K562 (cell line): ENCODE measurements at regions not wholly inside any gene's neighbourhood (a gene's known extent, or its start where the extent isn't known, plus 50 kb on each side); places are given as distances from the start of the nearest gene placed in this dataset.

Experiments
- CBFA2T2 ChIP-seq: fragments of 450-650 bp; conservative IDR thresholded peaks from 2 replicates; pipeline ENCODE4 v1.6.1; 2017; ENCODE audit warnings: mild to moderate bottlenecking
- CREB1 ChIP-seq, 2 experiments: sonication (generic) in 1 of 2; formaldehyde crosslinking in 1 of 2; IDR thresholded peaks; 2 replicates each; pipeline versions ENCODE4 v1.6.1 to v1.8.0; 2012 to 2022; ENCODE audit warnings: inconsistent platforms in 1 of 2, mild to moderate bottlenecking in 1 of 2, missing genetic modification reagents in 1 of 2, moderate library complexity in 1 of 2
- CREBBP ChIP-seq: IDR thresholded peaks from one replicate; pipeline ENCODE4 v1.6.1; 2012; ENCODE audit warnings: low read depth, mild to moderate bottlenecking, control low read depth, inconsistent platforms, low read length
- DDX20 ChIP-seq: fragments of 450-650 bp; IDR thresholded peaks from 2 replicates; pipeline ENCODE4 v1.6.1; 2016; ENCODE audit warnings: missing genetic modification characterization, low read depth, mild to moderate bottlenecking, missing compliant biosample characterization, moderate library complexity
- EP300 ChIP-seq: IDR thresholded peaks from 2 replicates; pipeline ENCODE4 v1.6.1; 2012; ENCODE audit warnings: low read length, improper control_type of control experiment
- HDAC1 ChIP-seq, 2 experiments: fragments of 450-650 bp; IDR thresholded peaks; 2 replicates each; pipeline ENCODE4 v1.6.1; 2016 to 2017; ENCODE audit warnings: inconsistent platforms in 1 of 2, mild to moderate bottlenecking in 1 of 2, moderate library complexity in 1 of 2
- ILF3 ChIP-seq: fragments of 450-650 bp; IDR thresholded peaks from 2 replicates; pipeline ENCODE4 v1.6.1; 2018; ENCODE audit warnings: antibody characterized with exemption, mild to moderate bottlenecking, moderate library complexity, borderline replicate concordance
- KDM1A ChIP-seq, 2 experiments: fragments of 450-650 bp; IDR thresholded peaks; 2 replicates each; pipeline ENCODE4 v1.6.1; 2016; ENCODE audit warnings: mild to moderate bottlenecking in 2 of 2
- LCOR ChIP-seq: sonication (generic); formaldehyde crosslinking; IDR thresholded peaks from 2 replicates; pipeline ENCODE4 v1.8.0; 2022; ENCODE audit warnings: mild to moderate bottlenecking, missing genetic modification reagents
- NR3C1 ChIP-seq: sonication (generic); formaldehyde crosslinking; IDR thresholded peaks from 2 replicates; pipeline ENCODE4 v1.8.1; 2022; ENCODE audit warnings: missing genetic modification reagents
- PHB ChIP-seq: fragments of 250-450 bp; sonication (Bioruptor Pico); IDR thresholded peaks from 2 replicates; pipeline ENCODE4 v1.5.0; 2021
- TARDBP ChIP-seq: fragments of 450-650 bp; IDR thresholded peaks from 2 replicates; pipeline ENCODE4 v1.6.1; 2016
- ZFP36 ChIP-seq: fragments of 150-350 bp; IDR thresholded peaks from 2 replicates; pipeline ENCODE4 v1.6.1; 2018; ENCODE audit warnings: low read length, low read depth; ENCODE audit not compliant: partially characterized antibody
- ZNF124 ChIP-seq: sonication (generic); formaldehyde crosslinking; IDR thresholded peaks from 2 replicates; pipeline ENCODE4 v1.8.1; 2022; ENCODE audit warnings: missing genetic modification reagents
- ZNF224 ChIP-seq: sonication (generic); formaldehyde crosslinking; IDR thresholded peaks from 2 replicates; pipeline ENCODE4 v1.8.0; 2022; ENCODE audit warnings: mild to moderate bottlenecking, missing genetic modification reagents
- ZNF551 ChIP-seq: fragments of 250-450 bp; sonication (Bioruptor Pico); IDR thresholded peaks from 2 replicates; pipeline ENCODE4 v1.5.0; 2021; ENCODE audit warnings: mild to moderate bottlenecking, moderate library complexity
- ZNF589 ChIP-seq: fragments of 200-800 bp; sonication (Bioruptor generic); IDR thresholded peaks from 2 replicates; pipeline ENCODE4 v1.6.1; 2016; ENCODE audit warnings: low read depth, missing genetic modification characterization, missing compliant biosample characterization
- TF ChIP-seq, protein P1 (sequence below): fragments of 200-800 bp; sonication (Bioruptor generic); IDR thresholded peaks from 2 replicates; pipeline ENCODE4 v1.6.1; 2017; ENCODE audit warnings: missing genetic modification characterization, missing compliant biosample characterization
- TF ChIP-seq, protein P2 (sequence below): sonication (generic); formaldehyde crosslinking; IDR thresholded peaks from 2 replicates; pipeline ENCODE4 v1.5.0; 2020; ENCODE audit warnings: missing genetic modification reagents
- TF ChIP-seq, protein P3 (sequence below), 2 experiments: fragments of 450-650 bp; conservative IDR thresholded peaks; 2 replicates each; pipeline ENCODE4 v1.6.1; 2017; ENCODE audit warnings: mild to moderate bottlenecking in 2 of 2, moderate library complexity in 2 of 2
- TF ChIP-seq, protein P4 (sequence below), 3 experiments: IDR thresholded peaks in 2 of 3; conservative IDR thresholded peaks in 1 of 3; 2 replicates each; pipeline ENCODE4 v1.5.1; 2011 to 2012; ENCODE audit warnings: low read length in 3 of 3, mild to moderate bottlenecking in 3 of 3, control low read depth in 2 of 3, improper control_type of control experiment in 1 of 3, inconsistent platforms in 1 of 3, low read depth in 1 of 3, mixed read lengths in 1 of 3, moderate library complexity in 1 of 3; ENCODE audit not compliant: insufficient read depth in 2 of 3
- TF ChIP-seq, protein P5 (sequence below): IDR thresholded peaks from 2 replicates; pipeline ENCODE4 v1.6.1; 2014; ENCODE audit warnings: antibody characterized with exemption

DNA sequence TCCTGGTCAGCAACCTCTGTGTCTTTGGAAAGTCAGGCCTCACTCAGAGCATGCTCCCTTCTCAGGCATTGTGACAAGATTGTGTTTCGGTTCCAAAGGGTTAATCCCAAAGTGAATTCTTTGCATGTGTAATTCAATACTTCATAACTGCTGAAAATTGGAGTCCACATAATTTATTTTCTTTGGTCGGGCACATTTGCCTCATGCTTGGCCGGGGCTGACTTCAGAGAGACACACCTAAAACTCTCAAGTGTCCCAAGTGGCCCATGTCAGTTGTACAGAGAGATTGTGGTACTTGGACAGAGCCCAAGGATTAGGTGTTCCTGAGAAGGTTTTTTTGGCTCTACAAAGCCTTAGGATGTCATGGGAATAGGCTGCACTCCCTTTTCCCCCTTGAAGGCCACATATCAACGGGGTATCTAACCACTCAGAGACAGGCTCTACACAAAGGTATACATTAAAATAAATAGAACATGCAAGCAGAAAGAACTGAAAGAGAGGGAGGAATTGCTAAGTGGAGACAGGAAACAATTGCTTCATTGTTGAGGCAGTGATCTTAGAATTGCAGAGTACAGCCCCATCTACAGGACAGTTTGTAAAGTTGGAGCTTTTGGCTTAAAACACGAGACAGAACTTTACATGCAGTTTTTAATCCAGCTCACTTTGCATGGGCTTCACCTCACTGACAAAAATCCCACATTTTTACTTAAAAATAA is 1232.3 kb upstream of the ZEB2 start (continued):
- TF ChIP-seq ZNF589 (CRISPR knock-in tag): no peak; the same call in 1 of the 2 replicates
- TF ChIP-seq ZNF551: no peak
- no peak for TF ChIP-seq ILF3
- TF ChIP-seq PHB (CRISPR knock-in tag): no peak
- TF ChIP-seq CBFA2T2: no peak
- no peak for TF ChIP-seq NR3C1 (CRISPR knock-in tag)
- TF ChIP-seq ZNF124: no peak
- TF ChIP-seq ZNF224 (CRISPR knock-in tag): no peak
- TF ChIP-seq, protein P1, sequence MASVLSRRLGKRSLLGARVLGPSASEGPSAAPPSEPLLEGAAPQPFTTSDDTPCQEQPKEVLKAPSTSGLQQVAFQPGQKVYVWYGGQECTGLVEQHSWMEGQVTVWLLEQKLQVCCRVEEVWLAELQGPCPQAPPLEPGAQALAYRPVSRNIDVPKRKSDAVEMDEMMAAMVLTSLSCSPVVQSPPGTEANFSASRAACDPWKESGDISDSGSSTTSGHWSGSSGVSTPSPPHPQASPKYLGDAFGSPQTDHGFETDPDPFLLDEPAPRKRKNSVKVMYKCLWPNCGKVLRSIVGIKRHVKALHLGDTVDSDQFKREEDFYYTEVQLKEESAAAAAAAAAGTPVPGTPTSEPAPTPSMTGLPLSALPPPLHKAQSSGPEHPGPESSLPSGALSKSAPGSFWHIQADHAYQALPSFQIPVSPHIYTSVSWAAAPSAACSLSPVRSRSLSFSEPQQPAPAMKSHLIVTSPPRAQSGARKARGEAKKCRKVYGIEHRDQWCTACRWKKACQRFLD (CRISPR knock-in tag): no peak
- TF ChIP-seq ZFP36: no peak
- TF ChIP-seq, protein P2, sequence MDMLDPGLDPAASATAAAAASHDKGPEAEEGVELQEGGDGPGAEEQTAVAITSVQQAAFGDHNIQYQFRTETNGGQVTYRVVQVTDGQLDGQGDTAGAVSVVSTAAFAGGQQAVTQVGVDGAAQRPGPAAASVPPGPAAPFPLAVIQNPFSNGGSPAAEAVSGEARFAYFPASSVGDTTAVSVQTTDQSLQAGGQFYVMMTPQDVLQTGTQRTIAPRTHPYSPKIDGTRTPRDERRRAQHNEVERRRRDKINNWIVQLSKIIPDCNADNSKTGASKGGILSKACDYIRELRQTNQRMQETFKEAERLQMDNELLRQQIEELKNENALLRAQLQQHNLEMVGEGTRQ (CRISPR knock-in tag): no peak
- TF ChIP-seq, protein P3, sequence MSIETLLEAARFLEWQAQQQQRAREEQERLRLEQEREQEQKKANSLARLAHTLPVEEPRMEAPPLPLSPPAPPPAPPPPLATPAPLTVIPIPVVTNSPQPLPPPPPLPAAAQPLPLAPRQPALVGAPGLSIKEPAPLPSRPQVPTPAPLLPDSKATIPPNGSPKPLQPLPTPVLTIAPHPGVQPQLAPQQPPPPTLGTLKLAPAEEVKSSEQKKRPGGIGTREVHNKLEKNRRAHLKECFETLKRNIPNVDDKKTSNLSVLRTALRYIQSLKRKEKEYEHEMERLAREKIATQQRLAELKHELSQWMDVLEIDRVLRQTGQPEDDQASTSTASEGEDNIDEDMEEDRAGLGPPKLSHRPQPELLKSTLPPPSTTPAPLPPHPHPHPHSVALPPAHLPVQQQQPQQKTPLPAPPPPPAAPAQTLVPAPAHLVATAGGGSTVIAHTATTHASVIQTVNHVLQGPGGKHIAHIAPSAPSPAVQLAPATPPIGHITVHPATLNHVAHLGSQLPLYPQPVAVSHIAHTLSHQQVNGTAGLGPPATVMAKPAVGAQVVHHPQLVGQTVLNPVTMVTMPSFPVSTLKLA (conservative IDR thresholded peaks at IDR 0.05): peak in 1 of 2 experiments; percentile 34; a peak in 1 of 4 replicates
- TF ChIP-seq EP300: peak; percentile 29; the same call in 1 of the 2 replicates
- no peak for TF ChIP-seq KDM1A (IDR thresholded peaks at IDR 0.05)
- TF ChIP-seq, protein P4, sequence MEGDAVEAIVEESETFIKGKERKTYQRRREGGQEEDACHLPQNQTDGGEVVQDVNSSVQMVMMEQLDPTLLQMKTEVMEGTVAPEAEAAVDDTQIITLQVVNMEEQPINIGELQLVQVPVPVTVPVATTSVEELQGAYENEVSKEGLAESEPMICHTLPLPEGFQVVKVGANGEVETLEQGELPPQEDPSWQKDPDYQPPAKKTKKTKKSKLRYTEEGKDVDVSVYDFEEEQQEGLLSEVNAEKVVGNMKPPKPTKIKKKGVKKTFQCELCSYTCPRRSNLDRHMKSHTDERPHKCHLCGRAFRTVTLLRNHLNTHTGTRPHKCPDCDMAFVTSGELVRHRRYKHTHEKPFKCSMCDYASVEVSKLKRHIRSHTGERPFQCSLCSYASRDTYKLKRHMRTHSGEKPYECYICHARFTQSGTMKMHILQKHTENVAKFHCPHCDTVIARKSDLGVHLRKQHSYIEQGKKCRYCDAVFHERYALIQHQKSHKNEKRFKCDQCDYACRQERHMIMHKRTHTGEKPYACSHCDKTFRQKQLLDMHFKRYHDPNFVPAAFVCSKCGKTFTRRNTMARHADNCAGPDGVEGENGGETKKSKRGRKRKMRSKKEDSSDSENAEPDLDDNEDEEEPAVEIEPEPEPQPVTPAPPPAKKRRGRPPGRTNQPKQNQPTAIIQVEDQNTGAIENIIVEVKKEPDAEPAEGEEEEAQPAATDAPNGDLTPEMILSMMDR (IDR thresholded peaks at IDR 0.05 in 2 of 3, conservative IDR thresholded peaks at IDR 0.05 in 1 of 3; ENCODE audit: insufficient read depth in 2 of 3, low read depth in 1 of 3, low read length in 3 of 3): peak; percentile 54 to 76 (median 70)
- TF ChIP-seq LCOR (CRISPR knock-in tag): no peak
- TF ChIP-seq HDAC1 (IDR thresholded peaks at IDR 0.05): no peak
- TF ChIP-seq CREB1 (IDR thresholded peaks at IDR 0.05): no peak
- no peak for TF ChIP-seq CREB1 (CRISPR knock-in tag; IDR thresholded peaks at IDR 0.05)
- TF ChIP-seq, protein P5, sequence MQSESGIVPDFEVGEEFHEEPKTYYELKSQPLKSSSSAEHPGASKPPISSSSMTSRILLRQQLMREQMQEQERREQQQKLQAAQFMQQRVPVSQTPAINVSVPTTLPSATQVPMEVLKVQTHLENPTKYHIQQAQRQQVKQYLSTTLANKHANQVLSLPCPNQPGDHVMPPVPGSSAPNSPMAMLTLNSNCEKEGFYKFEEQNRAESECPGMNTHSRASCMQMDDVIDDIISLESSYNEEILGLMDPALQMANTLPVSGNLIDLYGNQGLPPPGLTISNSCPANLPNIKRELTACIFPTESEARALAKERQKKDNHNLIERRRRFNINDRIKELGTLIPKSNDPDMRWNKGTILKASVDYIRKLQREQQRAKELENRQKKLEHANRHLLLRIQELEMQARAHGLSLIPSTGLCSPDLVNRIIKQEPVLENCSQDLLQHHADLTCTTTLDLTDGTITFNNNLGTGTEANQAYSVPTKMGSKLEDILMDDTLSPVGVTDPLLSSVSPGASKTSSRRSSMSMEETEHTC: no peak
- TF ChIP-seq DDX20: no peak
- TF ChIP-seq CREBBP: no peak
- no peak for TF ChIP-seq TARDBP
